Panc1 (cell line): ENCODE measurements at regions not wholly inside any gene's neighbourhood (a gene's known extent, or its start where the extent isn't known, plus 50 kb on each side); places are given as distances from the start of the nearest gene placed in this dataset.

Source experiments
- ATAC-seq: fragments of 200-7000 bp; cut with Tn5 transposase; 2 replicates; pipeline ENCODE4 v1.9.1; 2020; ENCODE audit warnings: mild to moderate bottlenecking, moderate library complexity
- BruUV-seq: library from RNA; stranded (reverse); fragments of 400-500 nt; replicated peaks from 2 replicates; lab custom pipeline; 2021; lab: Mats Ljungman, UMichigan
- CTCF ChIA-PET: fragments of 300-600 bp; sonication (Branson Sonifier 250); formaldehyde crosslinking; loops from one replicate; lab custom pipeline; 2022; ENCODE audit warnings: antibody characterized with exemption; lab: Charles Lee
- POLR2A ChIA-PET: fragments of 300-600 bp; sonication (Branson Sonifier 250); formaldehyde crosslinking; loops from one replicate; lab custom pipeline; 2022; ENCODE audit warnings: antibody characterized with exemption; lab: Charles Lee
- DNase-seq: peaks from one replicate; pipeline ENCODE4 v3.0.0-alpha.2; 2010; ENCODE audit warnings: low read depth, low spot score
- H3K27ac ChIP-seq: 2 replicates; pipeline ENCODE4 v1.5.1; 2011; ENCODE audit warnings: mild to moderate bottlenecking, low read length, inconsistent platforms
- H3K27me3 ChIP-seq: fragments of 200-500 bp; sonication (Bioruptor generic); 2 replicates; pipeline ENCODE4 v1.6.0; 2014; ENCODE audit warnings: low read length, inconsistent platforms; ENCODE audit not compliant: control insufficient read depth, insufficient read depth
- H3K36me3 ChIP-seq: fragments of 200-500 bp; sonication (Bioruptor generic); 2 replicates; pipeline ENCODE4 v1.5.1; 2014; ENCODE audit warnings: inconsistent platforms, mild to moderate bottlenecking, low read length, moderate library complexity; ENCODE audit not compliant: control insufficient read depth, insufficient read depth
- H3K4me1 ChIP-seq: 2 replicates; pipeline ENCODE4 v1.5.1; 2011; ENCODE audit warnings: inconsistent platforms, mild to moderate bottlenecking, low read length, moderate library complexity; ENCODE audit not compliant: control insufficient read depth, insufficient read depth
- H3K4me3 ChIP-seq, 2 experiments: 2 replicates each; pipeline ENCODE4 v1.5.1; 2011 to 2012; ENCODE audit warnings: low read depth in 2 of 2, low read length in 2 of 2, mild to moderate bottlenecking in 2 of 2, inconsistent platforms in 1 of 2, moderate library complexity in 1 of 2
- H3K9me3 ChIP-seq: fragments of 200-500 bp; sonication (Bioruptor generic); 2 replicates; pipeline ENCODE4 v1.5.1; 2014; ENCODE audit warnings: low read depth, mild to moderate bottlenecking, inconsistent platforms, low read length, moderate library complexity; ENCODE audit not compliant: control insufficient read depth, insufficient read depth
- POLR2AphosphoS5 ChIP-seq: IDR thresholded peaks from 2 replicates; pipeline ENCODE4 v1.6.1; 2012; ENCODE audit warnings: mild to moderate bottlenecking, low read depth, low read length, moderate library complexity
- SIN3A ChIP-seq: IDR thresholded peaks from 2 replicates; pipeline ENCODE4 v1.6.1; 2012; ENCODE audit warnings: low read depth, mild to moderate bottlenecking, low read length, moderate library complexity, borderline replicate concordance; ENCODE audit not compliant: insufficient read depth
- TCF7L2 ChIP-seq: IDR thresholded peaks from 2 replicates; pipeline ENCODE4 v1.6.1; 2011; ENCODE audit warnings: mild to moderate bottlenecking, low read depth, low read length, inconsistent platforms
- in situ Hi-C: cut with HindIII; loops from 2 replicates; pipeline ENCODE4 v1.10.0; 2016; ENCODE audit warnings: low sequenced_read_pairs, low pct_unique_long_range_greater_than_20kb
- intact Hi-C: fragments of 100-400 bp; cut with micrococcal nuclease; formaldehyde crosslinking; loops from one replicate; pipeline ENCODE4 v1.10.0; 2022; ENCODE audit not compliant: unreplicated experiment
- TF ChIP-seq, protein P1 (sequence below): fragments of 450-650 bp; IDR thresholded peaks from 2 replicates; pipeline ENCODE4 v1.5.1; 2017; ENCODE audit warnings: mild to moderate bottlenecking
- TF ChIP-seq, protein P2 (sequence below), 2 experiments: IDR thresholded peaks; 2 replicates each; pipeline ENCODE4 v1.6.1; 2011 to 2012; ENCODE audit warnings: low read depth in 2 of 2, control low read depth in 1 of 2, low read length in 1 of 2, mild to moderate bottlenecking in 1 of 2, moderate library complexity in 1 of 2; ENCODE audit not compliant: insufficient read depth in 1 of 2

DNA sequence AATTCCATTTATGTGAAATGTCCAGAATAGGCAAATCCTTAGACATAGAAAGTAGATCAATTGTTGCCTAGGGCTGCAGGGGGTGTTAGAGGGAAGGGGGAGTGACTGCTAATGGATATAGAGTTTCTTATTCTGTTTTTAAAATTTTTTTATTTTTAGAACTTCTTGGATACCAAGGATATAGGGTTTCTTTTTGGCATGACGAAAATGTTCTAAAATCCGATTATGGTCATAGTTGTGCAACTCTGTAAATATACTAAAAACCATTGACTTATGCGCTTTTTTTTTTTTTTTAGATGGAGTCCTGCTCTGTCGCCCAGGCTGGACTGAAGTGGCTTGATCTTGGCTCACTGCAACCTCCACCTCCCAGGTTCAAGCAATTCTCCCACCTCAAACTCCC is 125.2 kb upstream of the USP9X start:
- TF ChIP-seq SIN3A (no peak), POLR2AphosphoS5 (no peak), TCF7L2 (no peak)
- TF ChIP-seq, protein P1, sequence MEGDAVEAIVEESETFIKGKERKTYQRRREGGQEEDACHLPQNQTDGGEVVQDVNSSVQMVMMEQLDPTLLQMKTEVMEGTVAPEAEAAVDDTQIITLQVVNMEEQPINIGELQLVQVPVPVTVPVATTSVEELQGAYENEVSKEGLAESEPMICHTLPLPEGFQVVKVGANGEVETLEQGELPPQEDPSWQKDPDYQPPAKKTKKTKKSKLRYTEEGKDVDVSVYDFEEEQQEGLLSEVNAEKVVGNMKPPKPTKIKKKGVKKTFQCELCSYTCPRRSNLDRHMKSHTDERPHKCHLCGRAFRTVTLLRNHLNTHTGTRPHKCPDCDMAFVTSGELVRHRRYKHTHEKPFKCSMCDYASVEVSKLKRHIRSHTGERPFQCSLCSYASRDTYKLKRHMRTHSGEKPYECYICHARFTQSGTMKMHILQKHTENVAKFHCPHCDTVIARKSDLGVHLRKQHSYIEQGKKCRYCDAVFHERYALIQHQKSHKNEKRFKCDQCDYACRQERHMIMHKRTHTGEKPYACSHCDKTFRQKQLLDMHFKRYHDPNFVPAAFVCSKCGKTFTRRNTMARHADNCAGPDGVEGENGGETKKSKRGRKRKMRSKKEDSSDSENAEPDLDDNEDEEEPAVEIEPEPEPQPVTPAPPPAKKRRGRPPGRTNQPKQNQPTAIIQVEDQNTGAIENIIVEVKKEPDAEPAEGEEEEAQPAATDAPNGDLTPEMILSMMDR = no peak
- TF ChIP-seq, protein P2, sequence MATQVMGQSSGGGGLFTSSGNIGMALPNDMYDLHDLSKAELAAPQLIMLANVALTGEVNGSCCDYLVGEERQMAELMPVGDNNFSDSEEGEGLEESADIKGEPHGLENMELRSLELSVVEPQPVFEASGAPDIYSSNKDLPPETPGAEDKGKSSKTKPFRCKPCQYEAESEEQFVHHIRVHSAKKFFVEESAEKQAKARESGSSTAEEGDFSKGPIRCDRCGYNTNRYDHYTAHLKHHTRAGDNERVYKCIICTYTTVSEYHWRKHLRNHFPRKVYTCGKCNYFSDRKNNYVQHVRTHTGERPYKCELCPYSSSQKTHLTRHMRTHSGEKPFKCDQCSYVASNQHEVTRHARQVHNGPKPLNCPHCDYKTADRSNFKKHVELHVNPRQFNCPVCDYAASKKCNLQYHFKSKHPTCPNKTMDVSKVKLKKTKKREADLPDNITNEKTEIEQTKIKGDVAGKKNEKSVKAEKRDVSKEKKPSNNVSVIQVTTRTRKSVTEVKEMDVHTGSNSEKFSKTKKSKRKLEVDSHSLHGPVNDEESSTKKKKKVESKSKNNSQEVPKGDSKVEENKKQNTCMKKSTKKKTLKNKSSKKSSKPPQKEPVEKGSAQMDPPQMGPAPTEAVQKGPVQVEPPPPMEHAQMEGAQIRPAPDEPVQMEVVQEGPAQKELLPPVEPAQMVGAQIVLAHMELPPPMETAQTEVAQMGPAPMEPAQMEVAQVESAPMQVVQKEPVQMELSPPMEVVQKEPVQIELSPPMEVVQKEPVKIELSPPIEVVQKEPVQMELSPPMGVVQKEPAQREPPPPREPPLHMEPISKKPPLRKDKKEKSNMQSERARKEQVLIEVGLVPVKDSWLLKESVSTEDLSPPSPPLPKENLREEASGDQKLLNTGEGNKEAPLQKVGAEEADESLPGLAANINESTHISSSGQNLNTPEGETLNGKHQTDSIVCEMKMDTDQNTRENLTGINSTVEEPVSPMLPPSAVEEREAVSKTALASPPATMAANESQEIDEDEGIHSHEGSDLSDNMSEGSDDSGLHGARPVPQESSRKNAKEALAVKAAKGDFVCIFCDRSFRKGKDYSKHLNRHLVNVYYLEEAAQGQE (IDR thresholded peaks at IDR 0.05; ENCODE audit: insufficient read depth in 1 of 2, low read depth in 2 of 2, low read length in 1 of 2) = no peak
- H3K9me3 ChIP-seq = no peaks in the 10 kb centered on the region
- ATAC-seq (no peak), DNase-seq (no peak)
- no TSS peak for BruUV-seq
- H3K4me1 ChIP-seq = no peaks in the 10 kb centered on the region
- intact Hi-C loops = no loop called here
- H3K27me3 ChIP-seq = no peaks in the 10 kb centered on the region
- no peaks in the 10 kb centered on the region for H3K36me3 ChIP-seq
- CTCF ChIA-PET = no interaction called here
- H3K27ac ChIP-seq = no peak overlapping the region
- POLR2A ChIA-PET = no interaction called here
- in situ Hi-C loops = no loop called here
- no peak overlapping the region for H3K4me3 ChIP-seq

DNA sequence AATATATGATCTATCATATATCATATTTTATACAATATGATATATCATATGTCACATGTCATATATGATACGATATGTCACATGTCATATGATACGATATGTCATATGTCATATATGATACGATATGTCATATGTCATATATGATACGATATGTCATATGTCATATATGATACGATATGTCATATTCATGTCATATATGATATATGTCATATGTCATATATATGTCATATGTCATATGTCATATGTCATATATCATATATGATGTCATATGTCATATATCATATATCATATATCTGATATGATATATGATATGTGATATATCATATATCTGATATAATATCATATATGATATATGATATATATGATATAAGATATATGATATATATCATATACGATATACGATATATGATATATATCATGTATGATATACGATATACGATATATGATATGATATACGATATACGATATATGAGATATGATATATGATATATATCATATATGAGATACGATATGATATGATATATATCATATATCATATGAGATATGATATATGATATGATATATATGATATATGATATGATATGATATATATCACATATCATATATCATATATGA is 122.3 kb upstream of the USP9X start:
- no peak overlapping the region for H3K4me3 ChIP-seq
- ChIA-PET CTCF (no interaction called here), POLR2A (no interaction called here)
- intact Hi-C loops = no loop called here
- H3K27ac ChIP-seq = no peak overlapping the region
- TF ChIP-seq, protein P2 (IDR thresholded peaks at IDR 0.05; ENCODE audit: insufficient read depth in 1 of 2, low read depth in 2 of 2, low read length in 1 of 2) = no peak
- TF ChIP-seq, protein P1 = no peak
- no peak for TF ChIP-seq POLR2AphosphoS5
- TF ChIP-seq SIN3A = no peak
- TF ChIP-seq TCF7L2 = no peak
- no peak for DNase-seq
- H3K36me3 ChIP-seq = no peaks in the 10 kb centered on the region
- no peaks in the 10 kb centered on the region for H3K27me3 ChIP-seq
- BruUV-seq = no TSS peak
- no peak for ATAC-seq
- in situ Hi-C loops = no loop called here
- no peaks in the 10 kb centered on the region for H3K9me3 ChIP-seq
- no peaks in the 10 kb centered on the region for H3K4me1 ChIP-seq
